Umbilical cord (tissue), 1 donor: ENCODE measurements at regions not wholly inside any gene's neighbourhood (a gene's known extent, or its start where the extent isn't known, plus 50 kb on each side); places are given as distances from the start of the nearest gene placed in this dataset.

ENCODE experiments used
- DNase-seq: peaks from one replicate; pipeline ENCODE4 v3.0.0-alpha.2; 2015; ENCODE audit warnings: low spot score

- DNase-seq: no peak
These were observed 57.5 kb downstream of the OSR1 start for GRCh38 chr2:19300961-19301360.

DNA sequence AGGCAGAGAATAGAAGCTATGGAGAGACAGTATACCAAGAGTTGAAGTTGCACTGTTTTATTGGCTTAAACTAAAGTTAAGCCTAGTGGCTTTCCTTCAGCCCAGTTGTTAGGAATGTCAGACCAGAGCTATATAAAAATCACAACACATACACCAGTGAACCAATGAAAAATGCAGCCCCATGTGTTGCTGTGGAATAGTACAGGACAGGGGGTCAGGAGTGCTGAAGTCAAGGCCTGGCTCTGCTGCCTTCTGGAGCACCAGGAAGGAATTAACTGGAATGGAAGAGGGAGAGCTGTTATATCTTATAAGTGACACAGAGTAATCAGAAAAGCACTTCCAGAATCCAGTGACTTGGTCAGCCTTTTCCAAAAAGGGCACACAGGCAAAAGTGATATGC lies 58.9 kb downstream of the OSR1 start:
- DNase-seq: peak; percentile 65

DNA sequence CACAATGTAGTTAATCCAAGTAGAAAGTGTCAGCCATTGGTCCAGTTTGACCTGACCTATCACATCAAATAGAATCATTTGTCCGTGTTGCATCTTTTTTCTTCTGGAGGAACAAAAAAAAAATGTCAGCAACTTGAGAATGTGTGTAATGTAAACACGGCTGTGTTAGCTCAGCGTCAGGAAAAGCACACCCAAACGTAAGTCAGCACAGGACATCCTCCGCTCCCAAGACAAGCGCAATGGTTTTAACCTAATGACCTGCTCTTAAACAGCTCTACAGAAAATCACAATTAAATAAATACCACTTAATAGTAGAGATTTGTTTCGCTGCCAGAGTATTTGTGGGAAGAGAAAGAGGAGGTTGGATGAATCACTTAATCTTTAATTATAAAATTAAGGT lies 59.4 kb downstream of the OSR1 start:
- peak; percentile 45 for DNase-seq

DNA sequence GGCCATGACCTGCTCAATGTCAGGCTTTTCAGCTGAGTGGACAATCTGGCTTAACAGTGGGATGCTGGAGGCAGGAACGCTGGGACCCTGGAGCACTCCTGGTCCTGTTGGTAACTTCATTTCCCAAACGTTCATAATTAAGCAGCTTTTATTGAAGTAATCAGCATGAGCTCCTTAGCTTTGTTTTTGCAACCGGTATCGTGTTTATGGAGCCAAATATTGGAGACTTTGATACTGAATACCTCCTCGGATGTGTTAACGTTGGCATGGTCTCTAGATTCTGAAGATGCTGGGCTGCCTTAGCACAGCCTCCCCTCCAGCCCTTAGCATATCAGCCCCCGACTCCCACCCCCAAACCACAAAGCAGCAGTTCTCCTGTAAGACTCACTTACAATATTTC lies 60.7 kb downstream of the OSR1 start:
- no peak for DNase-seq

DNA sequence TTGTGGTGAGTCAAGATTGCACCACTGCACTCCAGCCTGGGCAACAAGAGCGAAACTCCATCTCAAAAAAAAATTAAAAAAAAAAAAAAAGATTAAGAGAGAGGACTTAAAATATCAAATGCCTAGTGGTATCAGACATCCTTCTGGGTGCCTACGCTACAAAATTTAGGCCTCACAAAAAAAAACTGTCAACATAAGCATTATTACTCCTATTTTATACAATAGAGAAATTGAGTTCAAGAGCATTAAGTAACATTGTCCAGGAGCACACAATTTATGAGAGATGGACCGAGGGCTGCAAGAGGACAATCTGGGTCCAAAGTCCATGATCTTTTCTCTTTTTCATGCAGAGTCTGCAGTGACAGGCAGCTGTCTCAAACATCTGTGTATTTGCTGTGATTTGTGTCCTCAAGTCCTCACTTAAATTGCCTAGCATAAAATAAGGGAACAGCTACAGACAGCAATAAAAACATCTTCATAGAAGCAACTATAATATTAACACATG lies 62.4 kb downstream of the OSR1 start:
- DNase-seq: no peak

DNA sequence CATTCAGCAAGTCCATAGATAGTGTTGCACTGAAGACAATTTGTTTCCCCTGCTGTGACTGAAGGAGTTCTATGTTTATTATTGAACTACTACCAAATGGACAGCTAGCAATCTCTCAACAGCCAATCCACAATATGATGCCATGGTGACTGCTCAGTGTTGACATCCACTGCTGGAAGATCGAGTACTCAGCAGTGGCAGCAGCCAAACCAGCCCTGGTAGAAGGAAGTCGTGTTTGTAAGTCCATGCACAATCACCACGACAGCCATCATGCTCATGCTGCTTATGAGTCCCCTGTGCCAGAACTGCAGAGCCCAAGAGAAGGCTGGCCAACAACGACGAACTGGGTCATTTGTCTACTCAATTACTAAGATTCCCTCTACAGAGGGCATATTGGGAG lies 66.4 kb downstream of the OSR1 start:
- DNase-seq: no peak

DNA sequence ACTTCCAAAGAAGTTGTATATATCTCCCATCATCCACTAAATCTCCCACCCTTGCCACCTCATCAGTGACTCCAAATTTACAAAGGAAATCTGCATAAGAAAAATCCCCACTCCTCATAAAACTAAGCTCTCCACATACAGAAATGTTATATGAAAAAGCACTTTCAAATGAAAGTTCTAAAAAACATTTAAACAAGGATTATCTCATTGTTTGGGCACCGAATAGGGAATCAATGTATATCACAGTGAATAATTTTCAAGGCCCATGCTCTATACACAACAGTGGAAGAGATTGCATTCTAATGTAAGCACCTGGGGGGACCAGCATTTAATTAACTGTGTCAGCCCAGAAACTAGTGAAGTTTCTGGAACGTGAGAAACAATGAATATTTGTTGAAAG lies 70.1 kb downstream of the OSR1 start:
- no peak for DNase-seq

DNA sequence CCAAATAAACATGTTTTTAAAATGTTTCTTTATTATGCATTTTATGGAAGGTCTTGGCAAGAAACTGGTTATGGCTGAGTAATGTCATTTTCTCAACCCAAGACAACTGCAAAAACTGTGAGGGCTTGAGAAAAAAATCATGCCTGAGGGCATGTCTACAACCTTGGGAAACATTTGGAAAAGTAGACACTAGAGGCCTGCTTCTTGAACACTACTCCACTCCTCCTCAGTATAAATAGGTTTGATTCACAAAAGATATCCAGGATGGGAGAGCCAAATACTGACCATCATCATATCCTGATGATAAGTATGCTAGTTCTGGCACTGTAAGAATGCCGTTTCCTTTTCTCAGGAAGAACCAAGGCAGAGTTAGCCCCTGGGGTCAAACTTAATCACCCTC lies 71.1 kb downstream of the OSR1 start:
- DNase-seq: no peak

DNA sequence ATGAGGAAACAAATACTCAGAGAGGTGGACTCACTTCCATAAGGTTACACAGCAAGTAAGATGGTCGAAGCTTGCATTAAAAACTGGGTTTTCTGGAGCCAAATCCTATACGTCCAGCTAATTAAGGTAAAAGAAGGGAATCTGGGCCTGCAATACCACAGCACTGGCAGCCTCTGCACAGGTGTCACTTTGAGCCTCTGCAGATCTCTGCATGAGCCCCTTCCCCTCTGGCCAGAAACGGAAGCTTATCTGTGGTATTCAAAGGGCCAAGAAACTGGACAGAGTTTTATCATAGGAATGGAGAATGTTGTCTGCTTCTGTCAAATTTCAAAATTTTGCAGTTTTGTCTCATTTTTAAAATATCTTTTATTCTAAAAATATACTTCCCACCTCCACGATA lies 76.1 kb downstream of the OSR1 start:
- DNase-seq: no peak

GRCh38 chr2:19274439-19274838 lies 84.0 kb downstream of the OSR1 start:
- peak; percentile 30 for DNase-seq

DNA sequence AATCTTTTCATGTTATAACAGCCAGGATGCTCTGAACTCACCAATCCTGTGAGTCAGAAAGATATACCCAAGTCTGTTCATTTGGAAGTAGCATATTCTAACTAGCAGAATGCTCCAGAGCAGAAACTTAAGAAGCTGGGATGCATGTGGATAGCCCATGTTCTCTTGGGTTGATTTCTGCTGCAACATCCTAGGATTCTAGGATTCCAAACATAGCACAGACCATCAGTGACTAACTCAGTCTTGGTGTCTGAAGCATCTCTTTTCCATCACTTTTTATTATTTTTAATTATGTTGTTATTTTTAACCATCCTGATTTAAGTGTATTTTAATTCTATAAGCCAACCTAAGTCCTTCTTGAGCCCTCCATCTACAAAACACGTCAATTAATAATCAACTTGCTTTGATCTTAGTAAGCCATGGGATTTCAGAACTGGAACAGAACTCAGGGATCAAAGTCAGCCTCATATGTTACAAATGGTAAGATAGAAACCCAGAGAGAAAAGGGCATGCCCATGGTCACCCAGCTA lies 85.4 kb downstream of the OSR1 start:
- DNase-seq: peak; percentile 91

DNA sequence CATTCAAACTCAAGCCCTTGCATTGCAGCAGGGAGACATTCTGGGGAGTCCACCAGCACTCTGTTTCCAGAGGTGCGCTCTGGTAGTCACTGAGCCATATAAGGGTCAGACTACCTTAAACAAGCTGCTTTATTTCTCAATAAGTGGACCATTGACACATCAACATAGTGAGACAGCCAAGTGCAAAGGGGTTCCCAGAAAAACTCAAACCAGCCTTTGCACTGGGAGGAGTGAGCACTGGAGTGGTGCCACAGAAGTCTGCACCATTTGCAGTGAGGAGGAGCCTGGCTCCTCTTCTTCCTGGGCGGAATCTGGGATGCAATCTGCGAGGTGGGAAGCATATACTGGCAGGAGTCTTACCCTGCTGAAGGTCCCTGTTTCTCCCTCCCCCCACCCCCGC lies 86.4 kb downstream of the OSR1 start:
- no peak for DNase-seq

DNA sequence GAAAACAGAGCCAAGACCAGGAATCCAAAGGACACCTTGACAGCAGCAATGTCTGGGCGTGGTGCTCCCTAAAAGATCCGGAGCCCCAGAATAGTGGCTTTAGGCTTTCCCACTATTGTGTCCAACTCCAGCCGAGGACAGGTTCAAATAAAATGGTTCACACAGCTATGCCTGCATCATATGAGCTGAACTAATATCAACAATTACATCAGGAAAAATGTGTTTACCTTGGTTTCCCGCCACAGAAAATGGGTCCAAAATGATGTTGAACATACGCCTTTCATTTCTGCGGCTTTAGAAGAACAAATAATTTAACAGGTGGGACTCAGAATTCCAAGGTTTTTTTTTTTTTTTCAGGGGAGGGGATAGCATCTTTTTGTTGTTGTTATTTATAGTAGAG lies 93.6 kb downstream of the OSR1 start:
- DNase-seq: no peak

GRCh38 chr2:19262150-19262549 lies 96.3 kb downstream of the OSR1 start:
- DNase-seq: no peak

- DNase-seq: no peak
These were observed 97.4 kb downstream of the OSR1 start for GRCh38 chr2:19261061-19261460.

- peak; percentile 53 for DNase-seq
These were observed 102.3 kb downstream of the OSR1 start for GRCh38 chr2:19256121-19256601.

DNA sequence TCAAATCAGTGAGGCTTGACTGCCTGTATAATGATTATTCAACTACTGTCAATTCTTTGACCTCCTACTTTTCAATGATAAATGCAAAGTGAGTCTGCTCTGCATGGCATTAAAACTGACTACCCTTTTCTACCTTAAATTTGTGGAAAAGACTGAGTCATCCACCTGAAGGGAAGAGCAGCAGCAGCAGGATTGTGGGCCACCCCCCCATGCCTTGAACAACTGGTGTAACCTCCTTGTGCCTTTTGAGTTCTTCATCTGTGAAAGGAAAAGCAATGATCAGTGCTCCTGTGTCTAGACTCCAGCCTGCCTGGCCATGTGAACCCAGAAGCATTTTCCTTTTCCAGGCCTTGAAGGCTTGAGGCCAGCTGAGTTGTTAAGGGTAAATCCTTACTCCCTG lies 102.9 kb downstream of the OSR1 start:
- no peak for DNase-seq

DNA sequence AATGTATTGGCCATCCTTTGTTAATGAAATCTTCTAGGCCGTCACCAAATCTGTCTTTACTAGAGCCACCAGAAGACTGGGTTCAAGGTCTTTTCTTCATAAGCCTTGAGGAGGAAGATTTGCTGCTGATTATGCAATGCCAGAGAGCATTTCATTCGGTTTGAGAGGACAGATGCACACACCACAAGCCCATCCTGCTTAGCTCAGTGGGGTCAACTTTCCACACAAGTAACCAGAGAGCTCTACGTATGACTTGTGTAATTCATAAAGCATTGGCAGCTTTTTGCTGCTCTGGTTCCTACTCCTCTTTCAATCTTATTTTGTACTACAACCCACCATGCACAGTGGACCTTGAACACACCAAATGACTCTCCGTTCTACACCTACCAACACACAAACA lies 106.9 kb downstream of the OSR1 start:
- DNase-seq: peak; percentile 49

DNA sequence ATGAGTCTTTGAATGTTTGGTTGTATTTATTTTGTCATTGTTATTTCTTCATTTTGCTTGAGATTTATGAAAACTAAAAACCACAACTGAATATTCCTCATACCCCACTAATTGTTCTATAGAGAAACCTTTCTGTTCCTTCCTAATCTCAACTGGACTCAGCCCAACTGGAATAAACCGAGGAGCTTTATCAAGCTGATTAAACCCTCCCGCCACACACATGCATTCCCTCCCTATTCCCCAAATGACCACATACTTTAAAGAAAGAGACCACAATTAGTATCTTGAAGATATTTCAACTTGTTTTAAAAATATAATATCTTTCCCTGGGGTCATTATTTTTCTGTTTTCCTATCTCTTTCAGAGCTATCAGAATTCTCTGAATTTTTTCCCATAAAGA lies 107.5 kb downstream of the OSR1 start:
- peak; percentile 23 for DNase-seq

DNA sequence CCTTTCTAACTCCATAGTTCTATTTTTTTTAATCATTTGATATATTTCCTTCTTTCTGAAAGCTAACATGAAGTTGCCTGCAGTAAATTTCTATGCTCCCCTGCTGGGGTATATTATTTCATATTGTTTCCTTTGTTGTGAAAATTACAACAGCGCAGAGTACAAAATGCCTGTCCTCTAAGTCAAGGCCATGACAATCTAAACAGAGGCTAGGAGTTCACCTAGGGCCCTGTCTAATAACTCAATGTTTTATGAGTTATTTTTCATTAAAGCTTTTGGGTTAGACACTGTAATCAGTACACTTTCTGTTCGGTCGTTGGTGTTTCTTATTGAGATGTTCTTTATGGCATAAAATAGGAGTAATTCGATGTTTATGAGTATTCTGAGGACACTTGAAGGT lies 111.2 kb downstream of the OSR1 start:
- no peak for DNase-seq

GRCh38 chr2:19246496-19246895 lies 111.9 kb downstream of the OSR1 start:
- no peak for DNase-seq

DNA sequence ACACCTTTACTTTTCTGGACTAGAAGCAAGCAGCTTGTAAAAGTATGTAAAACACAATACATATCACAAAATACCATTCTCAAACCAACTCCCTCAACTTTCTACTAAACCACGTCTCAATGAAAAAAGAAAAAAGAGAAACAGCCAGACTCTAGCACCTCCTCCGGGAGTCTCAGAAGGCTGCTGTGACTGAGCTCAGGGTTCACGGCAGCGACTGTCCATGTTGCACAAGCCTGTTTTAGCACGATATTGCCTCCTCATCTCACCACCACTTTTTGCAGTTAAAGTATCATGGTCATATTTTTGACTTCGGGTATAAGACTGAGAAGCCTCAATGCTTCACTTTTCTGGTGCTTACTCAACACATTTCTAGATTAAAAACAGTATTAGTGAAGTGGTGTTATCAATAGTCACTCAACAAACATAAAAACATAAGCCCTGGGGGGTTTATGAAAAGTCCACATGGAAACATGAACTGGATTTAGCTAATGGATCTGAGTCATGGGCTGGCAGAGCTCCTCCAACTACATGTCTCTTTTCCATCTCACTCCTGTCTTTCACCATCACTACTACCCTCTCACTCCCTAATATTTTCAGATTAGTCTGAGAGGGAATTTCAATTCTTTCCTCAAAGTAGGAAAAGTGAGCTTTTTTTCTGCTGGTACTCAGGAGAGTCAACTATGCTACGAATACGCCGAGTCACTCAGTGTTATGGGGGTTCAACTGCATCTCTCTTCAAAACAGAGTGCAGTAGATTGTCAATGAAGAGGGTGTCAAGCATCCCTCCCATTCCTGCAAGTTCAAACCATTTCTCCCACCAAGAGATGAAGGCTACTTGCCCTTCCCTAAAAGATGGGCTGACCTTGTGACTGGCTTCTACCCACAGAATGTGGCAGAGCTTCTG lies 113.7 kb downstream of the OSR1 start:
- no peak for DNase-seq

- DNase-seq: no peak
These were observed 119.9 kb downstream of the OSR1 start for GRCh38 chr2:19238440-19239060.
